Thyroid gland (tissue), 4 donors: ENCODE measurements at regions not wholly inside any gene's neighbourhood (a gene's known extent, or its start where the extent isn't known, plus 50 kb on each side); places are given as distances from the start of the nearest gene placed in this dataset.

Source experiments
- POLR2A ChIP-seq, 2 donors: fragments of 450-650 bp; IDR thresholded peaks; one replicate each; pipeline ENCODE4 v1.6.1; 2017; ENCODE audit warnings: antibody characterized with exemption in 2 of 2, mild to moderate bottlenecking in 2 of 2, moderate library complexity in 1 of 2
- TF ChIP-seq, protein P1 (sequence below), 6 experiments: fragments of 200-600 bp in 3 of 6; fragments of 450-650 bp in 3 of 6; sonication (generic) in 3 of 6; IDR thresholded peaks; one replicate each; pipeline ENCODE4 v1.5.1; 2016 to 2019; ENCODE audit warnings: antibody characterized with exemption in 6 of 6, mild to moderate bottlenecking in 2 of 6, inconsistent platforms in 1 of 6, moderate library complexity in 1 of 6

DNA sequence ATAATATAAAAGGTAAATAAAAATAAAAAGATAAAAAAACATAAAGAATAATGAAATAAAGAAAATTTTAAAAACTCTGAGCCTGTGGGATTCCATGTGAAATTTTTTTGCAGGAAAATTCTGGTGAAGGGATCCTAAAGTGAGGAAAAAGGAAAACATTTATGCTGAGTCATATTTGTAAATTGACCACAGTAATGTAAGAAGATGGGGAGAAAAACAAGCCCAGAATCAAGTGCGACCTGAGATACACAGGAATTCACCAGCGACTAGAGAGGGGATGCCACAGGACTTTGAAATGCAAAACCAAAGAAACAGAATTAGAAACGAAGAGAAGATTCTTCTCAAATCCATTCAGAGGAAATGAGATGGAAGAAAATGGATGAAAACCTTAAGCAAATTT is 133.8 kb upstream of the PFKP start:
- TF ChIP-seq, protein P1, sequence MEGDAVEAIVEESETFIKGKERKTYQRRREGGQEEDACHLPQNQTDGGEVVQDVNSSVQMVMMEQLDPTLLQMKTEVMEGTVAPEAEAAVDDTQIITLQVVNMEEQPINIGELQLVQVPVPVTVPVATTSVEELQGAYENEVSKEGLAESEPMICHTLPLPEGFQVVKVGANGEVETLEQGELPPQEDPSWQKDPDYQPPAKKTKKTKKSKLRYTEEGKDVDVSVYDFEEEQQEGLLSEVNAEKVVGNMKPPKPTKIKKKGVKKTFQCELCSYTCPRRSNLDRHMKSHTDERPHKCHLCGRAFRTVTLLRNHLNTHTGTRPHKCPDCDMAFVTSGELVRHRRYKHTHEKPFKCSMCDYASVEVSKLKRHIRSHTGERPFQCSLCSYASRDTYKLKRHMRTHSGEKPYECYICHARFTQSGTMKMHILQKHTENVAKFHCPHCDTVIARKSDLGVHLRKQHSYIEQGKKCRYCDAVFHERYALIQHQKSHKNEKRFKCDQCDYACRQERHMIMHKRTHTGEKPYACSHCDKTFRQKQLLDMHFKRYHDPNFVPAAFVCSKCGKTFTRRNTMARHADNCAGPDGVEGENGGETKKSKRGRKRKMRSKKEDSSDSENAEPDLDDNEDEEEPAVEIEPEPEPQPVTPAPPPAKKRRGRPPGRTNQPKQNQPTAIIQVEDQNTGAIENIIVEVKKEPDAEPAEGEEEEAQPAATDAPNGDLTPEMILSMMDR (IDR thresholded peaks at IDR 0.05), result no peak
- no peak for TF ChIP-seq POLR2A (IDR thresholded peaks at IDR 0.05)
